ENCODE measurements at regions not wholly inside any gene's neighbourhood (a gene's known extent, or its start where the extent isn't known, plus 50 kb on each side); places are given as distances from the start of the nearest gene placed in this dataset.

DNA sequence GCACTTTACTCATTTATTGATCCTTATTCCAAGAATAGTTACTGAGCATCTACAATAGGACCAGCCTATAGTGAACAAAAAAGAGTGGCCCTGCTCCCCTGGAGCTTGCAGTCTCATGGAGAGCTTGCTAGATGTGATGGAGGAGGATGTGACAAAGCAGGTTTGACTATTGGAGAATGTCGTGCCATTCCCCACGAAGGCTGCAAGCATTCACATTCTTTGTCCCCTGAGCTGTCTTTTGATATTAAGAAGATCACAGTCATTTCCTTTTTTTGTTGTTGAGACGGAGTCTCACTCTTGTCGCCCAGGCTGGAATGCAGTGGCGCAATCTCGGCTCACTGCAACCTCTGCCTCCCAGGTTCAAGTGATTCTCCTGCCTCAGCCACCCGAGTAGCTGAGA lies 115.0 kb upstream of the ADAMTS18 start:
- TF ChIP-seq, protein P1, sequence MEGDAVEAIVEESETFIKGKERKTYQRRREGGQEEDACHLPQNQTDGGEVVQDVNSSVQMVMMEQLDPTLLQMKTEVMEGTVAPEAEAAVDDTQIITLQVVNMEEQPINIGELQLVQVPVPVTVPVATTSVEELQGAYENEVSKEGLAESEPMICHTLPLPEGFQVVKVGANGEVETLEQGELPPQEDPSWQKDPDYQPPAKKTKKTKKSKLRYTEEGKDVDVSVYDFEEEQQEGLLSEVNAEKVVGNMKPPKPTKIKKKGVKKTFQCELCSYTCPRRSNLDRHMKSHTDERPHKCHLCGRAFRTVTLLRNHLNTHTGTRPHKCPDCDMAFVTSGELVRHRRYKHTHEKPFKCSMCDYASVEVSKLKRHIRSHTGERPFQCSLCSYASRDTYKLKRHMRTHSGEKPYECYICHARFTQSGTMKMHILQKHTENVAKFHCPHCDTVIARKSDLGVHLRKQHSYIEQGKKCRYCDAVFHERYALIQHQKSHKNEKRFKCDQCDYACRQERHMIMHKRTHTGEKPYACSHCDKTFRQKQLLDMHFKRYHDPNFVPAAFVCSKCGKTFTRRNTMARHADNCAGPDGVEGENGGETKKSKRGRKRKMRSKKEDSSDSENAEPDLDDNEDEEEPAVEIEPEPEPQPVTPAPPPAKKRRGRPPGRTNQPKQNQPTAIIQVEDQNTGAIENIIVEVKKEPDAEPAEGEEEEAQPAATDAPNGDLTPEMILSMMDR (IDR thresholded peaks at IDR 0.05), result no peak
- no peak for DNase-seq (ENCODE audit: extremely low spot score, unreplicated experiment)
- H3K9me3 Mint-ChIP-seq (ENCODE audit: unreplicated experiment), result peaks cover 3% of the 10 kb centered on the region
- no peak overlapping the region for H3K4me3 Mint-ChIP-seq (ENCODE audit: unreplicated experiment)
- no peaks in the 10 kb centered on the region for H3K4me1 Mint-ChIP-seq (ENCODE audit: unreplicated experiment)
- H3K27me3 Mint-ChIP-seq (ENCODE audit: unreplicated experiment), result no peaks in the 10 kb centered on the region
- no peaks in the 10 kb centered on the region for H3K36me3 Mint-ChIP-seq (ENCODE audit: unreplicated experiment)
- H3K27ac Mint-ChIP-seq (ENCODE audit: unreplicated experiment), result no peak overlapping the region

DNA sequence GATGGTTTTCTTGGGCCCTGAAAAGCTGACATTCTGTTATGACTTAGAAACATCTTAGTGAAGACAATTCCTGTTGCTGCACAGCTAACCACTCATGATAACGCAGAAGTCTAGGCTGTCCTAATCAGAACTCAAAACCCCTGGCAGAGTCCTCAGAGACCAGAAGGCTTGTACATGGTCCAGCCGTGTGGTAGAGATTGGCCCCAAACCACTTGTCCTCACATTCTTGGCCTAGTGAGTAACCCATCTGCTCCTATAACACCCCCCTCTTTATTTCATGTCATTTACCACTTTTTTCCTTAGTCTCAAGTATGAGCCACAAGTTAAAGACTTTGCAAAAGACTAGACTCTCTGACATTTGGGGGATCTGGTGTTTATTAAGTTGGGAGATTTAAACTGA lies 116.5 kb upstream of the ADAMTS18 start:
- H3K27ac Mint-ChIP-seq (ENCODE audit: unreplicated experiment), result no peak overlapping the region
- H3K27me3 Mint-ChIP-seq (ENCODE audit: unreplicated experiment), result no peaks in the 10 kb centered on the region
- no peaks in the 10 kb centered on the region for H3K4me1 Mint-ChIP-seq (ENCODE audit: unreplicated experiment)
- H3K9me3 Mint-ChIP-seq (ENCODE audit: unreplicated experiment), result peaks cover 3% of the 10 kb centered on the region
- no peaks in the 10 kb centered on the region for H3K36me3 Mint-ChIP-seq (ENCODE audit: unreplicated experiment)
- no peak overlapping the region for H3K4me3 Mint-ChIP-seq (ENCODE audit: unreplicated experiment)
- DNase-seq (ENCODE audit: extremely low spot score, unreplicated experiment), result no peak
- TF ChIP-seq, protein P1 (IDR thresholded peaks at IDR 0.05), result no peak

DNA sequence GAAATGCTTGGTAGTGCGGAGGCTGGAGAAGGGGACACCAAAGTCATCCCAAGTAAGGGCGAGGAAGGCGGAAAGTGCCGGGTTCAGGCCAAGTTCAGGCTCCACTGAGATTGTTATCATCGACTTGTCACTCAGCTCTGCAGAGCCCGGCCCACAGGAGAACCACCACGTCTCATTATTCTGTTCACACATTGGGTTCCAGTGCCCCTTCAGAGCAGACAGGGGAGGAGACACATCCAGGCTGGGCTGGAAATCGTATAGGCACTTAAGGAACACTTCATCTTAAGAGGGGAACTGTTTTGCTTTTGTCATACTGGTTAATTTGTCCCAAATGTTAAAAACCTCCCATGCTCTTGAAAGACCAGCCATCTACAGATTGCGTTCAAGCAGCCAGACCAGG lies 118.3 kb upstream of the ADAMTS18 start:
- Mint-ChIP-seq H3K4me3 (ENCODE audit: unreplicated experiment) (no peak overlapping the region), H3K9me3 (ENCODE audit: unreplicated experiment) (no peaks in the 10 kb centered on the region), H3K36me3 (ENCODE audit: unreplicated experiment) (no peaks in the 10 kb centered on the region), H3K27ac (ENCODE audit: unreplicated experiment) (no peak overlapping the region), H3K4me1 (ENCODE audit: unreplicated experiment) (no peaks in the 10 kb centered on the region), H3K27me3 (ENCODE audit: unreplicated experiment) (no peaks in the 10 kb centered on the region)
- no peak for DNase-seq (ENCODE audit: extremely low spot score, unreplicated experiment)
- TF ChIP-seq, protein P1 (IDR thresholded peaks at IDR 0.05), result no peak

DNA sequence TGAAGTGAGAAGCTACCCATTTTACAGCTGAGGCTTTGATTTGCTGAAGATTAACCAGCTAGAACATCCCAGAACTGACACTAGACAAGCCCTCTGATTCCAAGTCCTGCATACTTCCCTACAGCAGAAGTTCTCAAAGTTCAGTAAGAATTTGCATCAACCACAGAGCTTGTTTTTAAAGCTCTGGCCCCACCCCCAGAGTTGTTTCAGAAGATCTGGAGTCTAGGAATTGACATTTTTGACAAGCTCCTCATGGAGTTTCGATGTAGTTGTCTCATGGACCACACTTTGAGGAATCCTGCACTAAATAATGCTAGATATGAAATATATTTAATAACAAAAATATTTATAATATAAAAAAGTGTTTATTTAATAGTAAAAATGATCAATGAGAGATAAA lies 120.3 kb upstream of the ADAMTS18 start:
- DNase-seq (ENCODE audit: extremely low spot score, unreplicated experiment), result no peak
- Mint-ChIP-seq H3K4me3 (ENCODE audit: unreplicated experiment) (no peak overlapping the region), H3K36me3 (ENCODE audit: unreplicated experiment) (no peaks in the 10 kb centered on the region), H3K4me1 (ENCODE audit: unreplicated experiment) (no peaks in the 10 kb centered on the region), H3K9me3 (ENCODE audit: unreplicated experiment) (no peaks in the 10 kb centered on the region), H3K27ac (ENCODE audit: unreplicated experiment) (no peak overlapping the region), H3K27me3 (ENCODE audit: unreplicated experiment) (no peaks in the 10 kb centered on the region)
- TF ChIP-seq, protein P1 (IDR thresholded peaks at IDR 0.05), result no peak

DNA sequence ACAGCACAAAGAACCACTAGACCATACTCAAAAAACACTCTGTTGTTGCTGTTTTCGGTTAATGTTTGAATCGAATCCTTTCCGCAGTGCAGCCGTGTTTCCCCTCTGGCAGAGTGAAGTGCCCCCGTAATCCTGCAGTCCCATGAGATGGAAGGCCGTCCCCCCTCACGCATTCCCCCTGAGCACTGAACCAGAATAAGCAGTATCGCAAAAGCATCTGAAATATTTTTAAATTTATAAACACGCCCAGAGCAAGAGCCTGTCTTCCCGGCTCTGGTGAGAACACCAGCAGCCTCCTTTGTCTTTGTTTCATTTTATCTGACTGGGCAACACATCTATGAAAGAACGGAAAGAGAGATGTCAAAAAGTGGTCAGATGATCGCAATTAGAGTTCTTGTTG lies 121.0 kb upstream of the ADAMTS18 start:
- Mint-ChIP-seq H3K4me3 (ENCODE audit: unreplicated experiment) (no peak overlapping the region), H3K27ac (ENCODE audit: unreplicated experiment) (no peak overlapping the region), H3K36me3 (ENCODE audit: unreplicated experiment) (no peaks in the 10 kb centered on the region), H3K27me3 (ENCODE audit: unreplicated experiment) (no peaks in the 10 kb centered on the region), H3K9me3 (ENCODE audit: unreplicated experiment) (no peaks in the 10 kb centered on the region), H3K4me1 (ENCODE audit: unreplicated experiment) (no peaks in the 10 kb centered on the region)
- TF ChIP-seq, protein P1 (IDR thresholded peaks at IDR 0.05), result no peak
- DNase-seq (ENCODE audit: extremely low spot score, unreplicated experiment), result no peak

Data from osteocyte (in vitro differentiated cells).